ENCODE measurements at regions not wholly inside any gene's neighbourhood (a gene's known extent, or its start where the extent isn't known, plus 50 kb on each side); places are given as distances from the start of the nearest gene placed in this dataset.

DNA sequence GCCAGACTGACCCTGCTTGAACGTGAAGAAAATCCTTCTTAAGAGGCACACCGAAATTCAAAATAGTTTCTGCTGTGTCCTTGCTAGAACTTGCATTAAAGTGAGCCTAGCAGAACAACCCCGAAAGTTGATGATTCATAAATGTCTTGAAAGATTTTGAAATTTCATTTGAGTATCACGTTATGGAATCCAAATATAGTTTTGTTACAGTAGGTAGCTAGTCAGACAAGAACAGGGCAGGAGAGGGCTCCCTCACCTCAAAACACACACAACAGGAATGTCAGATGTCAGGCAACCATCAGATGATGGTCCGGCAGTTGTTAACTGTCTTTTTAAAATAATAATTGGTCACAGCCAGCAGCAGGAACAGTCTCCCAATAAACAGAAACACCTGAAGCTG is 259.6 kb upstream of the GNPDA2 start:
- TF ChIP-seq, protein P1, sequence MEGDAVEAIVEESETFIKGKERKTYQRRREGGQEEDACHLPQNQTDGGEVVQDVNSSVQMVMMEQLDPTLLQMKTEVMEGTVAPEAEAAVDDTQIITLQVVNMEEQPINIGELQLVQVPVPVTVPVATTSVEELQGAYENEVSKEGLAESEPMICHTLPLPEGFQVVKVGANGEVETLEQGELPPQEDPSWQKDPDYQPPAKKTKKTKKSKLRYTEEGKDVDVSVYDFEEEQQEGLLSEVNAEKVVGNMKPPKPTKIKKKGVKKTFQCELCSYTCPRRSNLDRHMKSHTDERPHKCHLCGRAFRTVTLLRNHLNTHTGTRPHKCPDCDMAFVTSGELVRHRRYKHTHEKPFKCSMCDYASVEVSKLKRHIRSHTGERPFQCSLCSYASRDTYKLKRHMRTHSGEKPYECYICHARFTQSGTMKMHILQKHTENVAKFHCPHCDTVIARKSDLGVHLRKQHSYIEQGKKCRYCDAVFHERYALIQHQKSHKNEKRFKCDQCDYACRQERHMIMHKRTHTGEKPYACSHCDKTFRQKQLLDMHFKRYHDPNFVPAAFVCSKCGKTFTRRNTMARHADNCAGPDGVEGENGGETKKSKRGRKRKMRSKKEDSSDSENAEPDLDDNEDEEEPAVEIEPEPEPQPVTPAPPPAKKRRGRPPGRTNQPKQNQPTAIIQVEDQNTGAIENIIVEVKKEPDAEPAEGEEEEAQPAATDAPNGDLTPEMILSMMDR (IDR thresholded peaks at IDR 0.05; ENCODE audit: low read depth, low read length, poor library complexity, severe bottlenecking) = no peak
- TF ChIP-seq EZH2phosphoT487 (IDR thresholded peaks at IDR 0.05; ENCODE audit: borderline replicate concordance, low read length) = no peak

Data from DOHH2 (cell line).